Stromal cell of bone marrow (primary cell): ENCODE measurements at regions not wholly inside any gene's neighbourhood (a gene's known extent, or its start where the extent isn't known, plus 50 kb on each side); places are given as distances from the start of the nearest gene placed in this dataset.

Experiments used
- DNase-seq: peaks from one replicate; pipeline ENCODE4 v3.0.0-alpha.2; 2012; ENCODE audit warnings: low read depth

DNA sequence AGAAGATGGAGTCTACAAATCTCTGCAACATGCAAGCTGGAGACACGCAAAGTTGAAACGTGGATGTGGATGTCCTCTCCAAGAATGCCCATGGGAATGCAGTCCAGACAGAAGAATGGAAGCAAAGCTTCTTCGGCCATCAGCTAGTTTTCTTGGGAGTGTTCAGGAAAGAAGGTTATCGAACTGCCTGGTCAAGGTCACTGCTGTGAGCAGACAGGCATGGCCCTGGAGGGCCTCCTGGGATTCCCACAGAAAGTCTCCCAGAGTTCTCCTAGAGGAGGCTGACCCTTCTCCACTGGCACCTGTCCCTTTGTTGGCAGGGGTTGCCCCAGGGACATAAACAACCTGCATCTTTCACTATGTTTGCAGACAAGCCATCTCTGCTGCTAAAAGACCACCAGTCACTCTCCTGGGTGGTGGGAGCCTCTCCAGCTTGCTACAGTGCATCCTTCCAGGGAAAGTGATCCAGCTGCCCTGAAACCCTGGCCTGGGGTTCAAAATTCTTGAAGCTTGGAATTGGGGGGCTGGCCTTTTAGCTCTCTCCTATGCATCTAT, 265.8 kb downstream of the SYK start:
- DNase-seq = no peak

DNA sequence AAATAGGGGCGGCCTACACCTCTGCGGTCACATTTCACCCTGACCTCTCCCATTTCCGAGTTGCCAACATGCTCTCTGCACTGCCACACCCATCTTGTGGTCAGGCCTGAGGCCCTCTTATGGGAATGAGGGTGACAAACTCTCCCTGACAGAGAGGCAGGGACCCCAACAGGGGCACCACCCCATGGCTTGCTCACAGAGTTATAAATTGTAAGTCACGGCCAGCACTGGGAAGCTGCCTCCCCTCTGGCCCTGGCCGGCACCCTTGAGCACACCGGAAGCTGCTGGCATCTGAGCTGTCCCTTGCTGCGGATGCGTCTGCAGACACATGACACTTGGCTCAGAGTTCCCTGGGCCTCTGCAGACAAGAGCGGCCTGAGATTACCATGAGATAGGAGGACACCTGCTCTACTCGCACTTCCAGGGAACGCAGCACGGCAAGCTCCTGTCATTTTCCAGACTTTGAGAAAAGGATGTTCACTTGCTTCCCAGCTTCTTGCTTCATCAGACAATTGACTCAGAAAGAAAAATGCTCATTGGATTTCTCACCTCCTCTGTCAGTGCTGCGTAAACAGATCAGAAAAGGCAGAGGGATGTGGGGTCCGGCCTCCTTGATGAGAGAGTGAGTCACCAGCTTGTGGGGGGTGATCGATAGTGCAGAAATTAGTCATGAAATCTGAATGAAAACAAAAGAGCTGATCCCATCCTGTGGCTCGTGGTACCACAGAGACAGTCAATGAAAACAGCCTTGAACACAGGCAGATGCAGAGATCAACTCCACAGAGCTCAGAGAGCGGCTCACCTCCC, 269.8 kb downstream of the SYK start:
- DNase-seq = peak; percentile 72

DNA sequence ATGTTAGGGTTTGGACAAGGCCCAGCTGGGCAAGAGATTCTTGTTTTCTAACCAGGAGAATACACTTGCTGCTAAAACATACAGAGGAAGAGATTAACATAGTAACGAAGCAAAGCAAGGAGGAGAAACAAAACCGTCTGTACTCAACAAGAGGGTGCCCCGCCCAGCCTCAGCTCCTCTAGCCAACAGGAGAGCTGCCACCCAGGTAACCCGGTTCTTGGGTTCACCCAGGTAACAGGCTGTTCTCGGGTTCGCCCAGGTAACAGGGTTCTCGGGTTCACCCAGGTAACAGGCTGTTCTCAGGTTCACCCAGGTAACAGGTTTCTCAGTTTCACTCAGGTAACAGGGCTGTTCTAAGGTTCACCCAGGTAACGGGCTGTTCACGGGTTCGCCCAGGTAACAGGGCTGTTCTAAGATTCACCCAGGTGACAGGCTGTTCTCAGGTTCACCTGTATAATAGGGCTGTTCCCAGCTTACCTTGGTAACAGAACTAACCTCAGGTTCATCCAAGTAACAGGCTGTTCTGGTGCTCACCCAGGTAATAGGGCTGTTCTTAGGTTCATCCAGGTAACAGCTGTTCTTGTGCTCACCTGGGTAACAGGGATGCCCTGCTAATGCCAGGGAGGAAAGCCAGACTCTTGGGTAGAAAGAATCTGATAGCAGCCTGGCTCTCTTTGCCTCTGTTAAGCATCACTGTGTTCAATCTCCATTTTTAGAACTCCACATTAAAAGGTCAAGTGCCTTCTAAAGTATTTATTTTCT, 271.6 kb downstream of the SYK start:
- no peak for DNase-seq

DNA sequence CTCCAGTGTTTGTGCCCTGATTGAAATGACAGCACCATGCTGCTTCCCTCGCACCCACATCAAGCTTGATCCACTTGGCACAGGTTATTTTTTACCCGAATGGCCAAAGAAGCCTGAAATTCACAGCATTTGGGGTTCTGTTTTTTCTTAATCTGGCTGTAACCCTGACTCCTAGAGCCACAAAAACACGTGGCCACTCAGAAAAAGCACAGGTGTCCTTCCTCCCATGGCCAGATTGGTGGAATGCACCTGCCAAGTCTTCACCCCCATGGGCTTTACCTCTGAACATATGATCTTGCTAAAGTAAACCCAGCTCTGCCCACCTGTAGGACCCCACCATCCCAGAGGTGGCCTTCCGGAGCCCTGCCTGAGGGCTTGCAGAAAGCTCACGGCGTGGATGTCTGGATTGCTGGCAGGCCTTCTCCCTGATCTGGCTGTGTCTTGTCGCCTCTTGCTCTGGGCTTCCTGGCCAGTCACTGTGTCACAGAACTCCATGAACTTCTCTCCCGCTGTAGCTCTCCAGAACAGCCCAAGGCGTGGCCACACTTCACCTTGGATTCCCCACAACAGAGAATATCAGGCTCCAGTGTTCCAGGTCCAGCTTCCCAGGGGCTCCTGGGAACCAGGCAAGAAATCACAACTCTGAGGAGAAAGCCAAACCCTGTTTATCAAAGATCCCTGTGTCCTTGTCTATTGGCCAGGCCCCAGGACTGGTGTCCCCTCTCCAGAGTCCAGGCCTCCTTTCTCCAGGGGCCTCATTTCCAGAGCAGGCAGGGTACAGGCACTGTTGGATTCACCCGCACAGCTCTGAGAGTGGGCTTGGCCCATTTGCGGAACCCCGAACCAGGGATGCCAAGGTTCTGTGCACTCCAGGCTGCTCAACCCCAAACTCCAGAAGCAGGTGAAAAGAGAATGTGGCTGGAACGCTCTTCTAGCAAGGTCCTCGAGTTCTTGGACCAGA, 272.5 kb downstream of the SYK start:
- DNase-seq = no peak

DNA sequence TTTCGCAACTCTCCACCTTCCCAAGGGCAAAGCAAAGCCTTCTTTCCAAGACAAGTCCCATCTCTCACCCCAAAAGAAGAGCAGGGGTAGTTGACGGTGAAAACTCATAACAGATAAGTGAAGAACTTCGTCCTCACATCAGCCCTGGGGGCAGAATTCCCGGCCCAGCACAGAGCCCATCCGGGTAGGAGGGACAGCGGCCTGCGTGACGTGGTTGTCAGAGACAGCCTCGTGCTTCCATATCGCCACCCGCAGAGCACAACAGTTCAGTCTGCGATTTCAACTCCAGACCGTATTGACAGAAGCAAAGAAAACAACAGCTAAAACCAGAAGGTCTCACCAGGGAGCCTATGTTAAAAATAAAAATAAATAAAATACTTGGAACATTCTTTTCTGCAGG, 273.2 kb downstream of the SYK start:
- DNase-seq = no peak

DNA sequence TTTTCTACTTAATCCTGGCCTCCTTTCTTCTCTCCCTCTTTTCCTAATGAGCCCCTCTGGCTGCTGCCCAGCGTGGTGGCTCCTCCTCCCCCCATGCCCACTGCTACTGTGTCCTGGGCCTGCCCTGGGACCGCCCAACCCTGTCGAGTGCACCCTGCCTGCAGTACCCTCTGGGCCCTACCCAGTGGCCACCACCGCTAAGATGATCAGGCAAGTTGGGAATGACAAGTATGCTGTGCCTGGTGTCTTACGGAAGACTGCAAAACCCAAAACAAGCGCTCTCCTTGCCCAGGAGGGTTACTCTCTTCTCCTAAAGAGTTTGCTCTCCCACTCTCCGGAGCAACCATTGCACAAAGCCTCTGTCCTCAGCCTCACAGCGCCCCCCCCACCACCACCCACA, 273.7 kb downstream of the SYK start:
- no peak for DNase-seq

DNA sequence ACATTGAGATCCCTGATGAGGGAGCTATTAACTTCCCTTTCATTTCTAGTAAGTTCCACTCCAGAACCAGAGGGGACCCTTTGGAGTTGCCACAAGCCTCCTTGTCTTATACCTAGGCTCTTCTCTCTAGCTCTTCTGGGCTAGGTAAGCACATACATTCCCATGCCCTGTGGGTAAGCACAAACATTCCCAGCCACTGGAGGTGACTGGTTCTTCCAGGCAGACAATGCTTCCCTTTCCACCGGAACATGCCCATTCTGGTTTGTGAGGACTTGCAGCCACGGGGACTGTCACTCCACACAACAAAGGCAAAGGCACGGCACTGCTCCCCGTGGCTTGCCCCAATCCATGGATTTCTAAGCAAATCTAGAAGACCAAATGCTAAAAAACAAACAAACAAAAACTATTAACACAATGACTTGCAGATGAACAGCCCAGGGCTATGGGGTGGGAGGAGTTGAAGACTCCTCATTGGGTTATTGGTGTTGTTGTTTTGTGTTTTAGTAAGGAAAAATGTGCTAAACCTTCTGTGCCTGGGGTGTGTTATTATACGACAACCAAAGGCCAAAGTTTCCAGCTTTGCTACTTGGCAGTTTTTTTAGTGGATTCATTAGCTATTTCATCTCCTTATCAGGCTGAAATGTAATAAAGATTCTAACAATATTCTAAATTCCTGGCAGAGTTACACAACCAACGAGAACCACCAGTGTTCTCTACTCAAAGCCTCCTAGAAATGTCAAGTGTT, 276.2 kb downstream of the SYK start:
- no peak for DNase-seq

DNA sequence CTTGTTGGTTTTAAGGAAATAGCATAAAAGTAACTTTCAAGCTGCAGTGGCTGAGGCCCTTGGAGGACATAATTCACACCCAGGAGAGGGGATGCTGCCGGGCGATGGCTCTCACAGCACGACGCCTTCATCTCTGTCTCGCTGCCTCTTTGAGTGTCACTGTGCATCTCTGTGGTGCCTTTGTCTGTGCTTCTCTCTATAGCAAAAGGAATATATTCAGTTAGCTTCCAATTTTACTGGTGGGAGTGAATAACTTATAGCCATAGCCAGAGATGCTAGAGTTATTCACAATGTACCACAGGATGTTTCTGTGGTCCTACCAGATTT, 276.7 kb downstream of the SYK start:
- no peak for DNase-seq

DNA sequence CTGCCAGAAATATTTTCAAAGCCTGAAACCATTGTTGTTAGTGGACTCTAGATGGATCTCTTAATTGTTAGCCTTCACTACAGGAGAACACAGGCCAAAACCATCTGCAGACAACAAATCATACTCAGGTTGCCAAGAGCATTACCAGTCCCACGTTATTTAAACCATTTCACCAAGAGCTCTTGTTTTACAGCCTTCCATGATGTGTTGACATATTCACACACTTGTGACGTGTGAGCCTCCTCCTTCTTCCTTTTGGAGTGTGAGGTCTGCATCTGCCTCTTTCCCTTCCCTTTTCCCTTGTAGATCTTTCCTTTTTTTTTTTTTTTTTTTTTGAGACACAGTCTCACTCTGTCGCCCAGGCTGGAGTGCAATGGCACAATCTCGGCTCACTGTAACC, 279.0 kb downstream of the AUH start:
- DNase-seq = no peak

DNA sequence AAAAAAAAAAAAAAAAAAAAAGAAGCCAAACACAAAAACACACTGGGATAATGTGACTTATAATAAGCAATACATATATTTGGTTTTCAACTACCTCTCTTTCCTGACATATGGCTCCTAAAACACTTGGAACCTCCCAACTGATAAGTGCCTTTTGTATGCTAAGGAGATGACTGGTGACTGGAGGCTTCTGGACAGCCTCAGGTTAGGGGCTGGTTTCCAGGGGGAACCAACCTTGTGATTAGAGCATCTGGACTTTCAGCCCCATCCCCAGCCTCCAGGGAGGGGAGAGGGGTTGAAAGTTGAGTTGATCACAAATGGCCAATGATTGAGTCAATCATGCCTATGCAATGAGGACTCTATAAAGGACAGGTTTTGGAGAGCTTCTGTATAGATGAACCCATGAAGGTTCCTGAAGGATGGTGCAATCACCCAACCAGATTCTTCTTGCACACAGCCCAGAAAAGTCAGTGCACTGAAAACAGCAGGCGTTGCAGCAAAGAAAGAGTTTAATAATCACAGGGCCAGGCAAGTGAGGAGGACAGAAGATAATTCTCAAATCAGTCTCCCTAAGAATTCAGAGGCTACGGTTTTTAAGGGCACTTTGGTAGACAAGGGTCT, 276.7 kb downstream of the AUH start:
- DNase-seq = no peak

DNA sequence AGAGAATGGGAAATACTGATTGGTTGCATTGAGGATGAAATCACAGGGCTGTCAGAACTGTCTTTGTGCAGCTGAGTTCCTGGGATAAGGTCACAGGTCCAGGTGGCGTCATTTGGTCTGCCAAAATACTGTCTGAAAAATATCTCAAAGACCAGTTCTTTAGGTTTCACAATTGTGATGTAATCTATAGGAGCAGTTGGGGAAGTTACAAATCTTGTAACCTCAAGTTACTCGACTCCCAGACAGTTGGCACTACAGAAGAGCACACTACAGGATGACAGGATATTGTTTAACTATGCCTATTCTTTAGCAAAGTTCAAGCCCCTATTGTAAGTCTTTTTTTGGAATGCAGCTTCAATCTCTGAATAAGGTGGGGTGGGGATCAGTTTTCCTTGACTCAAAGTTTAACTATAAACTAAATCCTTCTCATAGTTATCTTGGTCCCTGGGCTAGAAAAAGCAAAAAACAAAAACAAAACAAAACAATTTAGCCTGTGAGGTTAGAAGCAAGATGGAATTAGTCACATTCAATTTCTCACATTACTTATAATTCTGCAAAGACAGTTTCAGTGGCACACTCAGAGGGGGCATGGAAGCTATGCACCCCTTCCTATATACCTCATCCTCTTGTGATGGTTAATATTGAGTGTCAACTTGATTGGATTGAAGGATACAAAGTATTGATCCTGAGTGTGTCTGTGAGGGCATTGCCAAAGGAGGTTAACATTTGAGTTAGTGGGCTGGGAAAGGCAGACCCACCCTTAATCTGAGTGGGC, 276.0 kb downstream of the AUH start:
- DNase-seq = no peak

DNA sequence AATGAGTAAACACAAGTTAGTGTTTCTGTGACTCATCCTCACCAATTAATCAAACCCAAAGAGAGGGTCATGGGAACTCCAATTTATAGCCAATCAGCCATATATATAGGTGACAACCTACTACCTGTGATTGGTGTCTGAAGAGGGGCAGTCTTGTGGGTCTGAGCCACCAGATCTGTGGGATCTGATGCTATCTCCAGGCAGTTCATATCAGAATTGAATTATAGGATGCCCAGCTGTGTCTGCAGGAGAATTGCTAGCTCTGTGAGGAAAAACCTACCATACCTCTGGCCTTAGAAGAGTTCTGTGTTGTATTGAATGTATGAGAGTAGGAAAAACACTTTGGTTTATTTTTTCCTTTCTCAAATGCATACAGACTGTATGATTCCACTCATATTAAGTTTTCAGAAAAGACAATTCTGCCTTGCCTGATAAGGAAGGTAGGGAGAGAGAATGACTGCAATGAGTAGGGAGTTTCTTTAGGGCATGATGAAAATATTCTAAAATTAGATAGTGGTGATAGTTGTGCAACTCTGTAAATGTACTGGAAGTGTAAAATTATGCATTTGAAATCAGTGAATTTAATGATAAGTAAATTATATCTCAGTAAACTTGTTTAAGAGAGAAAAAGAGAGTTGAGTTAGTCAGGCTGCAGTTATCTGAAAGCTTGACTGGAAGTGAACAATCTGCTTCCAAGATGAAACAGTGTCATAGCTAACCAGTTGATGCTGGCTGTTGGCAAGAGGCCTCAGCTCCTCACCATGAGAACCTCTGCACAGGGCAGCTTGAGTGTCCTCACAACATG, 274.9 kb downstream of the AUH start:
- DNase-seq = no peak

DNA sequence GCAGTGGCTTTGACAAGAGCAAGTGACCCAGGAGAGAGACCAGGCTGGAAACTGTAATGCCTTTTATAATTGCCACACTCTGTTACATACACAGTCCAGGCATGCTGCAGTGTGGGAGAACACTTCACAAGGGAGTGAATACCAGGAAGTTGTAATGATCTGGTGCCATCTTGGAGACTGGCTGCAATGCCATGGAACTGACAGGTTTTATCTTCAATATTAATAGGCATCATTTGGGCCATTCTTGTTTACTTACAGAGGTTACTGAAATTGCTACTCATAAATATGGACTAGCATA, 274.3 kb downstream of the AUH start:
- DNase-seq = no peak

DNA sequence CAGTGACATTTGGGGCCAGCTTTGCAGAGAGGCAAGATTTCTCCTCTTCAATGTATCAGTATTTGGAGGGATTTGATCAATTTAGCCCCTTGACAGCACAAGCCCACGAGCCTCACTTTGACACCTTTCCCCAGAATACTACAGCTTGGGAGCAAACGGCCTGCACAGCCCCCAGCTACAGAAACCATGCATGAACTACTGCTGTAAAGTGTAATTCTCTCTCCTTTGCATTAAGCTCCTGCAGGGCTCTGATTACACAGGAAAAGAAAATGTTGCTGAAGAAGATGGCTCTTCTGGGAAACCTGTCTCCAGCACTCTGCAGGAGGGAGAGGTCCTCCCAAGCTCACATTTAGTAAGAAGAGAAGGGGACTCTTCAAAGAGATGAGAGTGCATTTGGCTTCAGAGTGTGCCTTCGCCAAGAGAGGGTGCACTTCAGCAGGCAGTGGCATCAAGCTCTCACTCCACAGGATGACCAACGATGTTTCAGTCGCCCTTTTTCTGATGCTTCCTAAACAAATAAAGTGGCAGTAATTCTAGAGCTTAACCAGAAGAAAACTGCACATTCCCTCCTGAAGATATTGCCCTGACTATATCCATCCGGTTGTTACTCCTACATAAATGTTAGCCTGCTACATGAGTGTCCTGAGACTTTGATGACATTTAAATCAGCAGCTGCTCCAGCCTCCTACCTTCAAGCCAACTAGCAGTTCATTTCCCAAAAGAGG, 272.2 kb downstream of the AUH start:
- DNase-seq = peak; percentile 64

DNA sequence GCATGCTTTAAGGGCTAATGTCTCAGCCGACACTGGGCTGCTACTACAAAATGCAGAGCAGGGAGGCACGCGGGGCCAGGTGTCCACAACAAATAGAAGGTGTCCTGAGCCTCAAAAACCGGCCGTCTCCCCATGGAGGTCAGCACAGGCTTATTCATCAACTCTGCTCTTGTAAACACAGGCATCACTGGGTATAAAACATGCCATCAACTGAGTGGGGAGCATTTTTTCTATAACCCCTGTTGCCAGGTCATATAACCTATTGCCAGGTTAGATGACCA, 271.6 kb downstream of the AUH start:
- no peak for DNase-seq

DNA sequence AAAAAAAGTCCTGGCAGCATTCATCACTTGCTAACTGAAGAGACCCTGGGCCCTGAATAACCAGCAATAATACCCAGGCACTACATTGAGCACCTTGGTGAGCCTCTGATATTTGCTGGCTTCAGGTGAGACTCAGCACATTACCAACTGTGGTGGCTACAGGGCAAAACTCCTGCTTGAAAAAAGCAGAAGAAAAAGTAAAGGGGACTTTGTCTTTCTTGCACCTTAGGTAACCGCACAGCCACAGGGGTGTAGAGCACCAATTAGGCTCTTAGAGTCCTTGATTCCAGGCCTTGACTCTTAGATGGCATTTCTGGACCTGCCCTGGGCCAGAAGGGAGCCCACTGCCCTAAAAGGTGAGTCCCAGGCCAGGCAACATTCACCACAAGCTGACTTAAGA, 269.5 kb downstream of the AUH start:
- no peak for DNase-seq

DNA sequence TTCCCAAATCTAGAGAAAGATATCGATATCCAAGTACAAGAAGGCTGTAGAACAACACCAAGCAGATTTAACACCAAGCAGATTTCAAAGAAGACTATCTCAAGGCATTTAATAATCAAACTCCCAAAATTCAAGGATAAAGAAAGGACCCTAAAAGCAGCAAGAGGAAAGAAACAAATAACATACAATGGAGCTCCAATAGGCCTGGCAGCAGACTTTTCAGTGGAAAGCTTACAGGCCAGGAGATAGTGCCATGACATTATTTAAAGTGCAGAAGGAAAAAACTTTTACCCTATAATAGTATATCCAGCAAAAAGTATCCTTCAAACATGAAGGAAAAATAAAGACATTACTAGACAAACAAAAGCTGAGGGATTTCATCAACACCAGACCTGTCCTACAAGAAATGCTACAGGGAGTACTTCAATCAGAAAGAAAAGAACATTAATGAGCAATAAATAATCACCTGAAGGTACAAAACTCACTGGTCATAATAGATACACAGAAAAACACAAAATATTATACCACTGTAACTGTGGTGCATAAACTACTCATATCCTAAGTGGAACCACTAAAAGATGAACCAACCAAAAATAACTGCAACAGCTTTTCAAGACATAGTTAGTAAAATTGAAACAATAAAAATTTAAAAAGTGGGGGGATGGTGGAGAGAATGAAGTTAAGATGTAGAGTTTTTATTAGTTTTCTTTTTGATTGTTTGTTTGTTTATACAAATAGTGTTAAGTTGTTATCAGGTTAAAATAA, 267.2 kb downstream of the AUH start:
- DNase-seq = no peak

DNA sequence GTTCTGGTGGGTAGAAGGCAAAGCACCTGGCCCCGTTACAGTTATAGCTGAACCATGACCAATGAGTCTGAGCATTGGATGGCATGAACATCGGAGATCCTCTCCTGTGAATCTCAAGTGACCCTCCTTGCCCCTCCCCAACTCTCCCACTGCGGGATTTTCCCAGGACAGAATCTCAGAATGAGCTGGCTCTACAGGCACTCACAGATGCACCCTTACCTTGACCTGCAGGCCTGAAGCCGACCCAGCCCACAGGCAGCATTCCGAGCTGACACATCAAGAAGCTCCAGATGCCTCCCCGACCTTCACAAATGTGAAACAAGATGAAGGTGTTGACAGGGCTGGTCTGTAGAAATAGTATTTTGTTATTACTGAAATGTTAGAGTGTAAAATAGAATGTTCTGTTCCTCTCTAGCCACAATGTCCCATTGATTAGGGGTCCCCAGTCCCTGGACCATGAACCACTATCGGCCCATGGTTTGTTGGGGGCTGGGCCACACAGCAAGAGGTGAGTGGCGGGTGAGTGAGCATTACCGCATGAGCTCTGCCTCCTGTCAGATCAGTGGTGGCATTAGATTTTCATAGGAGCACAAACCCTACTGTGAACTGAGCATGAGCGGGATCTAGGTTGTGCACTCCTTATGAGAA, 263.4 kb downstream of the AUH start:
- DNase-seq = no peak
